Endothelial cell of hepatic sinusoid (primary cell): ENCODE measurements at regions not wholly inside any gene's neighbourhood (a gene's known extent, or its start where the extent isn't known, plus 50 kb on each side); places are given as distances from the start of the nearest gene placed in this dataset.
"Not testable (repeated sequence)": the region's sequence is repeated elsewhere in the genome, so short reads cannot be mapped to it uniquely, and the experiment has no call there.

Source experiments
- in situ Hi-C: cut with HindIII; loops from 2 replicates; pipeline ENCODE4 v1.10.0; 2017; ENCODE audit warnings: low sequenced_read_pairs

- in situ Hi-C loops: no loop called here
Observed at GRCh38 chr16:86856946-86857586, 278.7 kb downstream of the FOXL1 start.

GRCh38 chr16:86857807-86858206, 279.5 kb downstream of the FOXL1 start:
- in situ Hi-C loops: no loop called here

GRCh38 chr16:86858501-86858900, 280.2 kb downstream of the FOXL1 start:
- in situ Hi-C loops: no loop called here

GRCh38 chr16:86861270-86861858, 283.0 kb downstream of the FOXL1 start:
- in situ Hi-C loops: not testable (repeated sequence)

- in situ Hi-C loops: no loop called here
Observed at GRCh38 chr16:86862595-86863280, 284.4 kb downstream of the FOXL1 start.

GRCh38 chr16:86863609-86864008, 285.3 kb downstream of the FOXL1 start:
- in situ Hi-C loops: no loop called here

GRCh38 chr16:86864586-86864985, 286.2 kb downstream of the FOXL1 start:
- in situ Hi-C loops: no loop called here

- in situ Hi-C loops: no loop called here
Observed at GRCh38 chr16:86865851-86866662, 287.7 kb downstream of the FOXL1 start.

GRCh38 chr16:86866986-86867722, 288.8 kb downstream of the FOXL1 start:
- in situ Hi-C loops: no loop called here

- in situ Hi-C loops: no loop called here
Observed at GRCh38 chr16:86868070-86868469, 289.7 kb downstream of the FOXL1 start.

- in situ Hi-C loops: no loop called here
Observed at GRCh38 chr16:86868786-86869185, 290.4 kb downstream of the FOXL1 start.

GRCh38 chr16:86869288-86870022, 291.1 kb downstream of the FOXL1 start:
- in situ Hi-C loops: loop anchor here (5.0 kb wide), 3 partner anchors 52 to 297 kb away; no protein-coding TSS in a partner anchor

- in situ Hi-C loops: loop anchor here (5.0 kb wide), 3 partner anchors 53 to 298 kb away; no protein-coding TSS in a partner anchor
Observed at GRCh38 chr16:86870380-86870779, 292.0 kb downstream of the FOXL1 start.

- in situ Hi-C loops: loop anchor here (5.0 kb wide), 3 partner anchors 55 to 300 kb away; no protein-coding TSS in a partner anchor
Observed at GRCh38 chr16:86872131-86872530, 293.8 kb downstream of the FOXL1 start.

GRCh38 chr16:86872833-86873232, 294.5 kb downstream of the FOXL1 start:
- in situ Hi-C loops: loop anchor here (5.0 kb wide), 3 partner anchors 56 to 301 kb away; no protein-coding TSS in a partner anchor

GRCh38 chr16:86874141-86874540, 295.8 kb downstream of the FOXL1 start:
- in situ Hi-C loops: loop anchor here (5.0 kb wide), 3 partner anchors 57 to 302 kb away; no protein-coding TSS in a partner anchor

- in situ Hi-C loops: no loop called here
Observed at GRCh38 chr16:86876499-86876898, 298.1 kb downstream of the FOXL1 start.

- in situ Hi-C loops: no loop called here
Observed at GRCh38 chr16:86877108-86877507, 298.8 kb downstream of the FOXL1 start.

- in situ Hi-C loops: no loop called here
Observed at GRCh38 chr16:86877835-86878234, 299.5 kb downstream of the FOXL1 start.
